H1 (cell line): ENCODE measurements at regions not wholly inside any gene's neighbourhood (a gene's known extent, or its start where the extent isn't known, plus 50 kb on each side); places are given as distances from the start of the nearest gene placed in this dataset.

Source experiments
- BACH1 ChIP-seq: IDR thresholded peaks from 2 replicates; pipeline ENCODE4 v1.6.1; 2012; ENCODE audit warnings: low read length, improper control_type of control experiment
- CEBPB ChIP-seq: IDR thresholded peaks from 2 replicates; pipeline ENCODE4 v1.6.1; 2012; ENCODE audit warnings: low read depth, low read length
- CTCF ChIP-seq, 3 experiments: IDR thresholded peaks; 1 replicate in 2 of 3; 2 replicates in 1 of 3; pipeline versions ENCODE4 v1.5.1 to v1.6.1; 2011; ENCODE audit warnings: low read length in 3 of 3, mild to moderate bottlenecking in 3 of 3, inconsistent platforms in 2 of 3, low read depth in 1 of 3, moderate library complexity in 1 of 3; ENCODE audit not compliant: insufficient read depth in 1 of 3; ENCODE audit errors: control extremely low read depth in 1 of 3
- EP300 ChIP-seq, 2 experiments: IDR thresholded peaks; 1 replicate in 1 of 2; 2 replicates in 1 of 2; pipeline ENCODE4 v1.6.1; 2011 to 2012; ENCODE audit warnings: low read depth in 2 of 2, low read length in 2 of 2, mild to moderate bottlenecking in 2 of 2, borderline replicate concordance in 1 of 2, inconsistent platforms in 1 of 2, moderate library complexity in 1 of 2
- EZH2 ChIP-seq: fragments of 200-600 bp; sonication (generic); IDR thresholded peaks from 2 replicates; pipeline ENCODE4 v1.7.1; 2012; ENCODE audit warnings: low read depth, mild to moderate bottlenecking, moderate library complexity, low read length, inconsistent platforms; ENCODE audit not compliant: severe bottlenecking
- FOSL1 ChIP-seq: IDR thresholded peaks from 2 replicates; pipeline ENCODE4 v1.6.1; 2011; ENCODE audit warnings: mild to moderate bottlenecking, low read depth, low read length, moderate library complexity; ENCODE audit not compliant: insufficient read depth
- KDM1A ChIP-seq: fragments of 200-600, 300-600 bp; sonication (generic); IDR thresholded peaks from 2 replicates; pipeline ENCODE4 v1.7.1; 2016; ENCODE audit warnings: mild to moderate bottlenecking, low read length, borderline replicate concordance
- POLR2A ChIP-seq, 2 experiments: IDR thresholded peaks; 1 replicate in 1 of 2; 2 replicates in 1 of 2; pipeline ENCODE4 v1.6.1; 2011; ENCODE audit warnings: low read depth in 2 of 2, low read length in 2 of 2, mild to moderate bottlenecking in 2 of 2; ENCODE audit errors: control extremely low read depth in 1 of 2
- POLR2AphosphoS5 ChIP-seq: IDR thresholded peaks from 2 replicates; pipeline ENCODE4 v1.6.1; 2011; ENCODE audit warnings: low read depth, low read length
- RAD21 ChIP-seq, 2 experiments: IDR thresholded peaks in 1 of 2; conservative IDR thresholded peaks in 1 of 2; 2 replicates each; pipeline ENCODE4 v1.6.1; 2011; ENCODE audit warnings: low read depth in 2 of 2, low read length in 2 of 2, improper control_type of control experiment in 1 of 2, inconsistent platforms in 1 of 2, mild to moderate bottlenecking in 1 of 2, moderate library complexity in 1 of 2
- RBBP5 ChIP-seq: IDR thresholded peaks from 2 replicates; pipeline ENCODE4 v1.7.1; 2012; ENCODE audit warnings: low read depth, mild to moderate bottlenecking, inconsistent platforms, low read length, moderate library complexity, borderline replicate concordance
- RNF2 ChIP-seq: fragments of 200-900, 300-1000 bp; sonication (generic); IDR thresholded peaks from 2 replicates; pipeline ENCODE4 v1.7.1; 2016; ENCODE audit warnings: borderline replicate concordance, low read depth, mild to moderate bottlenecking, antibody characterized with exemption, low read length; ENCODE audit not compliant: poor library complexity, severe bottlenecking; ENCODE audit errors: missing control alignments
- SIN3A ChIP-seq, 2 experiments: IDR thresholded peaks in 1 of 2; conservative IDR thresholded peaks in 1 of 2; 2 replicates each; pipeline ENCODE4 v1.6.1; 2011 to 2012; ENCODE audit warnings: low read length in 2 of 2, improper control_type of control experiment in 1 of 2, low read depth in 1 of 2, mild to moderate bottlenecking in 1 of 2
- SRF ChIP-seq: IDR thresholded peaks from 2 replicates; pipeline ENCODE4 v1.6.1; 2011; ENCODE audit warnings: mild to moderate bottlenecking, low read depth, low read length, moderate library complexity

GRCh38 chr14:66228267-66228970 lies 257.8 kb upstream of the CCDC196 start:
- no peak for TF ChIP-seq CTCF (IDR thresholded peaks at IDR 0.05; ENCODE audit: control extremely low read depth in 1 of 3, insufficient read depth in 1 of 3, low read depth in 1 of 3, low read length in 3 of 3)
- no peak for TF ChIP-seq RNF2
- TF ChIP-seq CEBPB = no peak
- TF ChIP-seq BACH1 = no peak
- TF ChIP-seq KDM1A = no peak
- TF ChIP-seq POLR2AphosphoS5 = no peak
- no peak for TF ChIP-seq FOSL1
- no peak for TF ChIP-seq EP300 (IDR thresholded peaks at IDR 0.05; ENCODE audit: borderline replicate concordance in 1 of 2, low read depth in 2 of 2, low read length in 2 of 2)
- no peak for TF ChIP-seq SRF
- no peak for TF ChIP-seq POLR2A (IDR thresholded peaks at IDR 0.05; ENCODE audit: control extremely low read depth in 1 of 2, low read depth in 2 of 2, low read length in 2 of 2)
- no peak for TF ChIP-seq RAD21 (IDR thresholded peaks at IDR 0.05 in 1 of 2, conservative IDR thresholded peaks at IDR 0.05 in 1 of 2; ENCODE audit: low read depth in 2 of 2, low read length in 2 of 2)
- no peak for TF ChIP-seq EZH2
- no peak for TF ChIP-seq SIN3A (conservative IDR thresholded peaks at IDR 0.05 in 1 of 2, IDR thresholded peaks at IDR 0.05 in 1 of 2; ENCODE audit: low read depth in 1 of 2, low read length in 2 of 2)
- TF ChIP-seq RBBP5 = no peak
